Heart left ventricle (tissue), 16 donors: ENCODE measurements at regions not wholly inside any gene's neighbourhood (a gene's known extent, or its start where the extent isn't known, plus 50 kb on each side); places are given as distances from the start of the nearest gene placed in this dataset.

Source experiments
- ATAC-seq, 4 donors: fragments of 200-7000 bp; cut with Tn5 transposase; one replicate each; pipeline ENCODE4 v1.9.1; 2020 to 2022; ENCODE audit warnings: moderate library complexity in 4 of 4, mild to moderate bottlenecking in 3 of 4, moderate number of reproducible peaks in 1 of 4
- DNase-seq, 5 donors: peaks; one replicate each; pipeline ENCODE4 v3.0.0-alpha.2; 2020
- H3K27ac ChIP-seq, 12 donors: fragments of 200-600 bp; sonication (generic) in 4 of 12; one replicate each; pipeline versions ENCODE4 v1.5.0 to v1.8.0; 2016 to 2022; ENCODE audit warnings: mild to moderate bottlenecking in 2 of 12
- H3K27me3 ChIP-seq, 9 donors: fragments of 200-600 bp; sonication (generic) in 2 of 9; one replicate each; pipeline versions ENCODE4 v1.5.1 to v1.8.0; 2016 to 2022; ENCODE audit warnings: mild to moderate bottlenecking in 3 of 9
- H3K36me3 ChIP-seq, 9 donors: fragments of 200-600 bp; sonication (generic) in 2 of 9; one replicate each; pipeline versions ENCODE4 v1.5.0 to v1.8.0; 2018 to 2022; ENCODE audit warnings: mild to moderate bottlenecking in 2 of 9
- H3K4me1 ChIP-seq, 12 donors: fragments of 200-600 bp; sonication (generic) in 4 of 12; one replicate each; pipeline versions ENCODE4 v1.5.0 to v1.8.0; 2016 to 2022; ENCODE audit warnings: mild to moderate bottlenecking in 3 of 12
- H3K4me3 ChIP-seq, 12 donors: fragments of 200-600 bp; sonication (generic) in 4 of 12; one replicate each; pipeline versions ENCODE4 v1.5.0 to v1.8.0; 2017 to 2022; ENCODE audit warnings: mild to moderate bottlenecking in 9 of 12, moderate library complexity in 4 of 12
- H3K9me3 ChIP-seq, 12 donors: fragments of 200-600 bp; sonication (generic) in 4 of 12; one replicate each; pipeline versions ENCODE4 v1.5.0 to v1.8.0; 2016 to 2022; ENCODE audit warnings: mild to moderate bottlenecking in 1 of 12
- CTCF ChIP-seq, 12 donors: fragments of 200-600 bp; sonication (generic) in 4 of 12; IDR thresholded peaks; one replicate each; pipeline versions ENCODE4 v1.5.0 to v1.8.0; 2018 to 2022; ENCODE audit warnings: antibody characterized with exemption in 12 of 12, mild to moderate bottlenecking in 5 of 12
- POLR2A ChIP-seq, 2 donors: fragments of 450-650 bp; IDR thresholded peaks; one replicate each; pipeline ENCODE4 v1.6.1; 2017; ENCODE audit warnings: antibody characterized with exemption in 2 of 2, mild to moderate bottlenecking in 2 of 2, moderate library complexity in 2 of 2
- WGBS, 4 donors: extraction: QIAGEN DNeasy Blood & Tissue Kit in 2 of 4; methylation state at CpG; one replicate each; pipeline versions ENCODE4 v1.1.5 to v1.1.7; 2013 to 2018; 5-methylcytosine and 5-hydroxymethylcytosine counted together
- intact Hi-C, 10 donors: fragments of 100-400 bp; cut with DNase I; formaldehyde crosslinking; loops; one replicate each; pipeline versions ENCODE4 v1.11.1 to v1.14.2; 2022
- donor health status: ischemic (EF 13 %, LVEDD 7.1; RV severe dilation, severe dysfunction).
- donor health status: healthy with polysubstance abuse.
- donor health status: DM: no; HTN: yes; CAD: no.
- donor health status: DM: no; HTN: no; CAD: no.
- donor health status: ischemic (EF 25% LVEDD 6.9; RV normal size, moderate dysfunction).
- donor health status: ischemic (EF 25% LVEDD 5.7; RV mildly dilated, moderate dysfunction).
- donor health status: healthy.
- donor health status: DM: yes; HTN: yes; CAD: no.
- donor health status: ischemic (EF 35%, LVEDD 5.7; RV mildly dilated, moderate dysfunction).
- donor health status: nonischemic (EF 11% LVEDD 7.7; RV severe dilation, severe dysfunction).
- donor health status: DM: yes; HTN: yes; CAD: no.
- donor health status: PGD.
- donor health status: ischemic (EF 29% LVEDD 5.4; RV normal size, mild dysfunction).
- donor health status: nonischemic (EF 23%, LVEDD 6.1; RV moderate dilation, normal function).

GRCh38 chr11:16572945-16573344 is 165.5 kb upstream of the C11orf58 start:
- Histone ChIP-seq H3K27me3 (no peaks in the 10 kb centered on the region), H3K4me1 (peaks cover 0 to 22% (median 0%) of the 10 kb centered on the region in 12 donors), H3K9me3 (no peaks in the 10 kb centered on the region), H3K4me3 (no peak overlapping the region), H3K36me3 (no peaks in the 10 kb centered on the region), H3K27ac (no peak overlapping the region)
- no peak for DNase-seq
- TF ChIP-seq CTCF (IDR thresholded peaks at IDR 0.05), result no peak
- TF ChIP-seq POLR2A (IDR thresholded peaks at IDR 0.05), result no peak
- peak; percentile 64 to 84 (median 80) for ATAC-seq
- intact Hi-C loops, result no loop called here

- intact Hi-C loops, result no loop called here
- Histone ChIP-seq H3K9me3 (no peaks in the 10 kb centered on the region), H3K27me3 (no peaks in the 10 kb centered on the region), H3K4me1 (peaks cover 0 to 17% (median 4%) of the 10 kb centered on the region in 12 donors), H3K36me3 (no peaks in the 10 kb centered on the region), H3K27ac (no peak overlapping the region), H3K4me3 (no peak overlapping the region)
- no peak for DNase-seq
- TF ChIP-seq POLR2A (IDR thresholded peaks at IDR 0.05) (no peak), CTCF (IDR thresholded peaks at IDR 0.05) (no peak)
- ATAC-seq, result no peak
Observed at GRCh38 chr11:16561150-16561549, 177.3 kb upstream of the C11orf58 start.

DNA sequence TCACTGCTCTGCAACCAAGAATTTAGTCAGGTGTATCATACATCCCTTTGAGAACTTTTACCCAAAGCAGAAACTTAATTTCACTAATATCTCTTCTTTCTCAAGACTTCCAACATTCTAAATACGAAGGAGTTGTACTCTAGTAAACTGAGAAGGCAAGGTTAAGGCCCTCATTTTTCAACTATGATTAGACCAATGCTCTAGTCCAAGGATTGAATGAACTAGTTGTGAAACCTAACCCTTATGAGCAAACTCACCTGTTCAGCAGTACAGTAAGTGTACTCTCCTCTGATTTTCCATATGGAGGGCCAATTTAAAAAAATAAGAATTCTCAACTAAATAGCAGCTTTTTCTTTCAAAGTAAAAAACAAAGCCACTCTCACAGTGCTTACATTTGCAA is 180.0 kb upstream of the C11orf58 start:
- Histone ChIP-seq H3K36me3 (no peaks in the 10 kb centered on the region), H3K27ac (no peak overlapping the region), H3K4me1 (peaks cover 0 to 30% (median 6%) of the 10 kb centered on the region in 12 donors), H3K9me3 (no peaks in the 10 kb centered on the region), H3K4me3 (no peak overlapping the region), H3K27me3 (no peaks in the 10 kb centered on the region)
- TF ChIP-seq CTCF (IDR thresholded peaks at IDR 0.05) (no peak), POLR2A (IDR thresholded peaks at IDR 0.05) (no peak)
- intact Hi-C loops, result no loop called here
- ATAC-seq, result no peak
- 89 to 100% (median 94%) methylated on average over 1 of the region's 1 CpG for WGBS, 4 donors
- no peak for DNase-seq

- Histone ChIP-seq H3K4me1 (peaks cover 0 to 30% (median 6%) of the 10 kb centered on the region in 12 donors), H3K27me3 (no peaks in the 10 kb centered on the region), H3K36me3 (no peaks in the 10 kb centered on the region), H3K27ac (no peak overlapping the region), H3K9me3 (no peaks in the 10 kb centered on the region), H3K4me3 (no peak overlapping the region)
- intact Hi-C loops, result no loop called here
- WGBS, 4 donors, result 46 to 52% (median 50%) methylated on average over 2 of the region's 2 CpGs
- TF ChIP-seq POLR2A (IDR thresholded peaks at IDR 0.05), result no peak
- no peak for TF ChIP-seq CTCF (IDR thresholded peaks at IDR 0.05)
- no peak for DNase-seq
- ATAC-seq, result no peak
Observed at GRCh38 chr11:16555956-16556355, 182.5 kb upstream of the C11orf58 start.
